Endothelial cell of umbilical vein (primary cell): ENCODE measurements at regions not wholly inside any gene's neighbourhood (a gene's known extent, or its start where the extent isn't known, plus 50 kb on each side); places are given as distances from the start of the nearest gene placed in this dataset.

Experiments
- EZH2 ChIP-seq: IDR thresholded peaks from 2 replicates; pipeline ENCODE4 v1.6.1; 2012; ENCODE audit warnings: borderline replicate concordance, low read depth, mild to moderate bottlenecking, moderate library complexity, low read length, inconsistent platforms; ENCODE audit not compliant: severe bottlenecking
- FOS ChIP-seq: IDR thresholded peaks from 2 replicates; pipeline ENCODE4 v1.6.1; 2011; ENCODE audit warnings: mild to moderate bottlenecking, low read length, moderate library complexity, borderline replicate concordance; ENCODE audit not compliant: insufficient read depth
- GATA2 ChIP-seq: IDR thresholded peaks from 2 replicates; pipeline ENCODE4 v1.7.0; 2011; ENCODE audit warnings: low read depth, mild to moderate bottlenecking, moderate library complexity, mixed read lengths, low read length; ENCODE audit not compliant: insufficient read length, insufficient read depth
- JUN ChIP-seq: IDR thresholded peaks from 2 replicates; pipeline ENCODE4 v1.6.1; 2011; ENCODE audit warnings: borderline replicate concordance, low read depth; ENCODE audit not compliant: insufficient read length, insufficient read depth
- MAX ChIP-seq: IDR thresholded peaks from 2 replicates; pipeline ENCODE4 v1.6.1; 2011; ENCODE audit not compliant: insufficient read depth, insufficient read length
- MYC ChIP-seq: IDR thresholded peaks from one replicate; pipeline ENCODE4 v1.6.1; 2011; ENCODE audit warnings: mild to moderate bottlenecking, low read depth, low read length
- POLR2A ChIP-seq: IDR thresholded peaks from 2 replicates; pipeline ENCODE4 v1.6.1; 2012; ENCODE audit warnings: low read depth, mild to moderate bottlenecking, control low read depth, low read length
- POLR2AphosphoS5 ChIP-seq: IDR thresholded peaks from 2 replicates; pipeline ENCODE4 v1.6.1; 2012; ENCODE audit warnings: low read depth, mild to moderate bottlenecking, control low read depth, low read length, moderate library complexity; ENCODE audit not compliant: insufficient read depth
- TF ChIP-seq, protein P1 (sequence below), 2 donors: IDR thresholded peaks; 1 replicate in 1 of 2; 2 replicates in 1 of 2; pipeline ENCODE4 v1.5.1; 2011; ENCODE audit warnings: low read length in 2 of 2, mild to moderate bottlenecking in 2 of 2, moderate library complexity in 2 of 2, control low read depth in 1 of 2, inconsistent platforms in 1 of 2, low read depth in 1 of 2; ENCODE audit not compliant: insufficient read depth in 1 of 2; ENCODE audit errors: extremely low read depth in 1 of 2

- TF ChIP-seq, protein P1, sequence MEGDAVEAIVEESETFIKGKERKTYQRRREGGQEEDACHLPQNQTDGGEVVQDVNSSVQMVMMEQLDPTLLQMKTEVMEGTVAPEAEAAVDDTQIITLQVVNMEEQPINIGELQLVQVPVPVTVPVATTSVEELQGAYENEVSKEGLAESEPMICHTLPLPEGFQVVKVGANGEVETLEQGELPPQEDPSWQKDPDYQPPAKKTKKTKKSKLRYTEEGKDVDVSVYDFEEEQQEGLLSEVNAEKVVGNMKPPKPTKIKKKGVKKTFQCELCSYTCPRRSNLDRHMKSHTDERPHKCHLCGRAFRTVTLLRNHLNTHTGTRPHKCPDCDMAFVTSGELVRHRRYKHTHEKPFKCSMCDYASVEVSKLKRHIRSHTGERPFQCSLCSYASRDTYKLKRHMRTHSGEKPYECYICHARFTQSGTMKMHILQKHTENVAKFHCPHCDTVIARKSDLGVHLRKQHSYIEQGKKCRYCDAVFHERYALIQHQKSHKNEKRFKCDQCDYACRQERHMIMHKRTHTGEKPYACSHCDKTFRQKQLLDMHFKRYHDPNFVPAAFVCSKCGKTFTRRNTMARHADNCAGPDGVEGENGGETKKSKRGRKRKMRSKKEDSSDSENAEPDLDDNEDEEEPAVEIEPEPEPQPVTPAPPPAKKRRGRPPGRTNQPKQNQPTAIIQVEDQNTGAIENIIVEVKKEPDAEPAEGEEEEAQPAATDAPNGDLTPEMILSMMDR (IDR thresholded peaks at IDR 0.05; ENCODE audit: extremely low read depth in 1 of 2, insufficient read depth in 1 of 2, low read depth in 1 of 2, low read length in 2 of 2) = no peak
- no peak for TF ChIP-seq POLR2A
- no peak for TF ChIP-seq POLR2AphosphoS5
- no peak for TF ChIP-seq FOS
- TF ChIP-seq GATA2 = no peak
- TF ChIP-seq EZH2 = no peak
- no peak for TF ChIP-seq JUN
- no peak for TF ChIP-seq MYC
- TF ChIP-seq MAX = no peak
Observed at GRCh38 chr4:10184041-10184440, 67.4 kb upstream of the WDR1 start.
